C4-2B (cell line): ENCODE measurements at regions not wholly inside any gene's neighbourhood (a gene's known extent, or its start where the extent isn't known, plus 50 kb on each side); places are given as distances from the start of the nearest gene placed in this dataset.

Source experiments
- H3K27ac ChIP-seq: fragments of 450-650 bp; 2 replicates; pipeline ENCODE4 v1.5.1; 2017
- ZFX ChIP-seq: fragments of 450-650 bp; IDR thresholded peaks from 2 replicates; pipeline ENCODE4 v1.6.1; 2017
- TF ChIP-seq, protein P1 (sequence below): fragments of 450-650 bp; conservative IDR thresholded peaks from 2 replicates; pipeline ENCODE4 v1.5.1; 2017; ENCODE audit warnings: mild to moderate bottlenecking

DNA sequence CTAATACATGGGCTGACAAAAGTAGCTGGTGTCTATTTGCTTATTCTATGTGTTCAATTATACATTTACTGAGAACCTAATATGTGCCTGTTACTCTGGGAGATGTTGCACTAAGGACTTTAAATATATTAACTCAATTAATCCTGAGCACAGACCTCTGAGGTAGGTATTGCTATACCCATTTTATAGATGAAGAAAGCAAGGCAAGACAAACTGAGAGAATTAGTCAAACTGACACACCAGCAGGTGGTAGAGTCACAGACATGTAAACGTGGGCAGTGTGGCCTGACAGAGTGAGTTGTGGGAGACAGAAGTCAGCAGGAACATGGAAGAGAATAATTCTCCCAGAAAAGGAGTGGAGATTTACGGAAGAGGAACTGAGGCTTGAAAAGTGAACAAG is 428.9 kb downstream of the LPIN1 start:
- H3K27ac ChIP-seq, result no peak overlapping the region
- TF ChIP-seq, protein P1, sequence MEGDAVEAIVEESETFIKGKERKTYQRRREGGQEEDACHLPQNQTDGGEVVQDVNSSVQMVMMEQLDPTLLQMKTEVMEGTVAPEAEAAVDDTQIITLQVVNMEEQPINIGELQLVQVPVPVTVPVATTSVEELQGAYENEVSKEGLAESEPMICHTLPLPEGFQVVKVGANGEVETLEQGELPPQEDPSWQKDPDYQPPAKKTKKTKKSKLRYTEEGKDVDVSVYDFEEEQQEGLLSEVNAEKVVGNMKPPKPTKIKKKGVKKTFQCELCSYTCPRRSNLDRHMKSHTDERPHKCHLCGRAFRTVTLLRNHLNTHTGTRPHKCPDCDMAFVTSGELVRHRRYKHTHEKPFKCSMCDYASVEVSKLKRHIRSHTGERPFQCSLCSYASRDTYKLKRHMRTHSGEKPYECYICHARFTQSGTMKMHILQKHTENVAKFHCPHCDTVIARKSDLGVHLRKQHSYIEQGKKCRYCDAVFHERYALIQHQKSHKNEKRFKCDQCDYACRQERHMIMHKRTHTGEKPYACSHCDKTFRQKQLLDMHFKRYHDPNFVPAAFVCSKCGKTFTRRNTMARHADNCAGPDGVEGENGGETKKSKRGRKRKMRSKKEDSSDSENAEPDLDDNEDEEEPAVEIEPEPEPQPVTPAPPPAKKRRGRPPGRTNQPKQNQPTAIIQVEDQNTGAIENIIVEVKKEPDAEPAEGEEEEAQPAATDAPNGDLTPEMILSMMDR, result no peak
- no peak for TF ChIP-seq ZFX

DNA sequence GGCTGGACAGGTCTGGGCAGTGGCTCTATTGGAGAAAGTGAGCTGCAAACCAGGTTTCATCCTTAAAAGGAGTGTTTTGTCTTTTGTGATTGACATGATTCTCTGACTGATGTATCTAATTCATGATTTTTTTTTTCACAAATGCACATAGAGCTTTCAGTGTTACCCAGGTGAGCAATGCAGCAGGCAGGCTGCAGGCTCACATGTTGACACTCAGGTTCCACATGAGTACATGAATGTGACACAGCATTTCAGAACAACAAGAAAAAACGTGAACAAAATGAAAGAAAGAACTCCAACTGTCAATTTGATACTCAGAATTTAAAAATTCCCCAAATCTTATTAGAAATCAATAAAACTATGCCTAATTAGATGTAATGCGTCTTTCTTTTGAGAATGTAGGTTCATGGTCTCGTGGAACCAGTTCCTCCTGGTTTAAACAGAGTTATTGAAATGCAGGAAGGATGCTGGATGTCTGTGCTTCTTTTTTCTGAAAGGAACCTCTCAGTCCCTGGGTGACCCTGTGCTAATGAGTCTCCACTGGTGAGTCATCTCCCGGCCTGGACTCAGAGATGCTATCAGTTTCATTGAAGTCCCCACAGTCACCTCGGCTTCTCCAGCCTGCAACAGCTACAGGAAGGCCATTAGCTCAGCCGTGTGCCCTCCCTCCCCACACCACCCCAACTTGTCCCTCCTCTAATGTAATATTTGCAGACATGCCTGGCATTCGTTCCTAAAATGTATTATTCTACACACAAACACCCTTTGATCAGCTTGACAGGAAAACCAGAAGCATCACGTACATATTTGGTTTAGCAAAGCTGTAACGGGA is 430.4 kb downstream of the LPIN1 start:
- no peak overlapping the region; the same call in 1 of the 2 replicates for H3K27ac ChIP-seq
- TF ChIP-seq, protein P1, result no peak
- no peak for TF ChIP-seq ZFX

DNA sequence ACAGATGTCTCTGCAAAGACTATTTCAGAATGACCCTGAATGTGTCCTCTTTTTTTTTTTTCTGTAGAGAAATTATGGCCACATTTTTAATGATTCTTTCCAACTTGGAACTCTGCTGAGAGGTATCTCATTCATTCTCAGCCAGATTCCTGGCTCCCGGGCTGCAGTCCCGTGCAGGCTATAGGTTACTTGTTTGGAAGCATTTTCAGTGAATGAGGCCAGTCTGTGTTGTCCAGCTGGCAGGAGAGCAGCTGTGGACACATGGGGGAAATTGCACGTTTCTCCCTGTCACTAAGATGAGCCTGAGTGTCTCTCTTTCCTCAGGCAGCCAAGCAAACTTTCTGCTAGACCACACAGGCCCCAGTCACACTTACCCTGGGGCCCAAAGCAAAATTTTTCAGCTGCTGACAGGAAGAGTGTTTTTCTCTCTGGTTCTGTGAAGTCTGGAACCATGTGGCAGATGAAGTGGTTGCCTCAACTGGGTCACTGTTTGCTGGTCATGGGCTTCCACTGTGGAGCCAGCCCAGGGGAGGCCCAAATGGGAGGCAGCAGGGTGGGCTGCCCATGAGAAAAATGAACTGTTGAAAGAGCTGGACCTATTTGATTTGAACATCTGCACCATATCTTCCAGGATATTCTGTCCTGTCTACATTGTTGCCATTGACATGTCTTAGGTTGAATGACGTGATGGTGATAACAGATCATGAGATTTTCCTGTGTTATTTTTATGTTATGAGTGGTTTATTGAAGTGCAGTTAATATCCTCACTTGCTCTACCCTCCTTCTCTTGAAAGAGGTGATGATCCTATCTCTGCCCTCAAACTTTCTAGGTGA is 431.2 kb downstream of the LPIN1 start:
- TF ChIP-seq ZFX, result no peak
- TF ChIP-seq, protein P1, result no peak
- H3K27ac ChIP-seq, result no peak overlapping the region

DNA sequence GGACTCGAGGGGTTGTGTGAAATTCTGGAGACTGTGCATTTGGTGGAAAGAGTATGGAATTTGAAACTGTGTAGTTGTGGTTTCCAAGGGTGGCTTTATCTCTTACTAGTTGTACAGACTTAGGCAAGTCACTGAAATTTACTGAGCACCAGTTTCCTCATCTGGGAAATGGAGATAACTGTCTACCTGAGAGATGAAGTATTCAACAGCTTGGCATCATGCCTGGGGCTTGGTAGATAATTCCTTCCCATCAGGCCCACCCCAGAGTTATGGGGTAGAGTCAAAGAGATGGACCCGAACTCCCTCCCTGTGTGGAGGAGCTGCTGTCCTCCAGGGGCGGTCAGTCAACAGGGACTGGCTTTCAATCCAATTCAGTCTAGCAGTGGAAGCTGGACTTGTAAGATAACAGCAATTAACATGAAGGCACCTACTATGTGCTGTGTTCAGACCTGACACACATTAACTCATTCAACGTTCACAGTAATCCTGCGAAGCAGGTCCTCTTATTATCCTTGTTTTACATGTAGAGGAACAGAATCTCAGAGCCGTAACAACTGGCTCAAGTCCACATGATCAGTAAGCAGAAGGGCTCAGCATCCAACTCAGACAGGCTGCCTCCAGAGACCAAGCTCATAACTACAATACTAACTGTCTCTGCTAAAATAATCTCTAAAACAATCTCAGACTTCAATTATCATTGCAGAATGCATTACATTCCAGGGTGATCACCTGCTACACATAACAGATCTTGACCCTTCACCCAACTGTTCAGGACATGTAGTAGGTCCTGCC is 432.1 kb downstream of the LPIN1 start:
- H3K27ac ChIP-seq, result no peak overlapping the region
- TF ChIP-seq, protein P1, result no peak

DNA sequence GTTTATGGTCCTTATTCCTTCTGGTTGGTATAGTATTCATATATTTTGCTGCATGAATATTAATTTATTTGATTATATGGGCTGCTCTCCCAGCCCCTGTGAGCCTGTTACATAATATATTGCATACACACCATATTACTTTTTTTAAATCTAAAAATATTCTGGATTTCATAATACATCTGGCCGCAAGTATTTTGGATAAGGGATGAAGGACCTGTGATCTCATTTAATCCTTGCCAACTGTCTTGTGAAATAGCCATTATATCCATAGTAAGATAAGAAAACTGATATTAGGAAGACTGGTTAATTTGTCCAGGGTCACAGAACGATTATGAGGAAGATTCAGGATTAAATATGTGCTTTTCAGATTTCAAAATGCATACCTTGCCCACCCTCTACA is 433.6 kb downstream of the LPIN1 start:
- H3K27ac ChIP-seq, result no peak overlapping the region
- TF ChIP-seq, protein P1, result no peak
- no peak for TF ChIP-seq ZFX

DNA sequence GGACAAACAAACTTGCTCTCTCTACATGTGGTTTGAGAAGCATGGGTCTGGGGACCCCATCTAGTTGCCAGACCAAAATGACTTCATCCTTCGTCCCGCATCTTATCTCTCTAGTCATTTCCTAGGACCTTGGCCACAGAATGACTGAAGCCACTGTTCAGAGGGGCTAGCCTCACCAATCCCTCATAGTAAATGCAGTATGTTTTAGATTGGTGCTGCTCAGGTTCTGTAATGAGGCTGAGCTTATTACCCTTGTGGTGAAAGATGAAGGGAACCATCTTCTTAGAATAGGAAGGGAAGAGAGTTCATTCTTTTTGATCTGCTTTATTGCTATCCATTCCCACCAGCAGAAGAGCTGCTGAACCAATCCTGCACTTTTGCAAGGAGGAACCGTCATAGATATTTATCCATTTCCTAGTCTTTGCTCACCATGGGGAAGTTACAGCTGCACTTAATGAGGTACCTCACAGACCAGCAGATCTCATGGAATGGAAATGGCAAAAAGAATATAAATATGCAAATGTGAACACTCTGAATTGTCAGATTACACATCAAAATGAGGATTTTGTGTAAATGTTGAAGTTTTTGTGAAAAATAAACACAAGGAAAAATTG is 436.7 kb downstream of the LPIN1 start:
- no peak overlapping the region for H3K27ac ChIP-seq
- TF ChIP-seq, protein P1, result no peak
- no peak for TF ChIP-seq ZFX
